ENCODE measurements at regions not wholly inside any gene's neighbourhood (a gene's known extent, or its start where the extent isn't known, plus 50 kb on each side); places are given as distances from the start of the nearest gene placed in this dataset.

- H2AFZ ChIP-seq (ENCODE audit: low read length) = no peak overlapping the region
- H4K20me1 ChIP-seq (ENCODE audit: insufficient read depth, low read depth, low read length) = no peaks in the 10 kb centered on the region
- no peaks in the 10 kb centered on the region for H3K9me2 ChIP-seq (replicated peaks; ENCODE audit: insufficient read depth, low read length)
- peaks cover 74% of the 10 kb centered on the region for H3K4me1 ChIP-seq (ENCODE audit: low read length)
- no peaks in the 10 kb centered on the region for H3K27me3 ChIP-seq (ENCODE audit: low read length)
- no peak for DNase-seq
- no peaks in the 10 kb centered on the region for H3K36me3 ChIP-seq (ENCODE audit: insufficient read depth, low read length)
- H3K4me3 ChIP-seq (ENCODE audit: low read length) = no peak overlapping the region
- H3K9me3 ChIP-seq (ENCODE audit: low read length) = no peaks in the 10 kb centered on the region
- peak overlapping the region; percentile 35 for H3K27ac ChIP-seq (ENCODE audit: low read length)
- H3K4me2 ChIP-seq (ENCODE audit: low read depth, low read length, poor library complexity, severe bottlenecking) = no peak overlapping the region
- H3K9ac ChIP-seq (ENCODE audit: low read length) = no peak overlapping the region
- H3K79me2 ChIP-seq (ENCODE audit: low read length) = peaks cover 64% of the 10 kb centered on the region
Measured at GRCh38 chr13:73873940-73874830, 260.0 kb downstream of the KLF12 start.

GRCh38 chr13:73872397-73872796 is 261.8 kb downstream of the KLF12 start:
- H3K27ac ChIP-seq (ENCODE audit: low read length) = peak overlapping the region; percentile 62
- no peaks in the 10 kb centered on the region for H3K27me3 ChIP-seq (ENCODE audit: low read length)
- no peak for DNase-seq
- no peaks in the 10 kb centered on the region for H4K20me1 ChIP-seq (ENCODE audit: insufficient read depth, low read depth, low read length)
- H3K79me2 ChIP-seq (ENCODE audit: low read length) = peaks cover 49% of the 10 kb centered on the region
- peaks cover 65% of the 10 kb centered on the region for H3K4me1 ChIP-seq (ENCODE audit: low read length)
- no peaks in the 10 kb centered on the region for H3K9me2 ChIP-seq (replicated peaks; ENCODE audit: insufficient read depth, low read length)
- no peak overlapping the region for H3K4me3 ChIP-seq (ENCODE audit: low read length)
- no peaks in the 10 kb centered on the region for H3K9me3 ChIP-seq (ENCODE audit: low read length)
- H2AFZ ChIP-seq (ENCODE audit: low read length) = no peak overlapping the region
- no peak overlapping the region for H3K9ac ChIP-seq (ENCODE audit: low read length)
- peak overlapping the region; percentile 20 for H3K4me2 ChIP-seq (ENCODE audit: low read depth, low read length, poor library complexity, severe bottlenecking)
- no peaks in the 10 kb centered on the region for H3K36me3 ChIP-seq (ENCODE audit: insufficient read depth, low read length)

GRCh38 chr13:73870970-73871935 is 263.0 kb downstream of the KLF12 start:
- H3K27ac ChIP-seq (ENCODE audit: low read length) = peak overlapping the region; percentile 44
- H3K27me3 ChIP-seq (ENCODE audit: low read length) = no peaks in the 10 kb centered on the region
- no peak overlapping the region for H3K9ac ChIP-seq (ENCODE audit: low read length)
- H3K4me1 ChIP-seq (ENCODE audit: low read length) = peaks cover 73% of the 10 kb centered on the region
- H2AFZ ChIP-seq (ENCODE audit: low read length) = no peak overlapping the region
- no peaks in the 10 kb centered on the region for H3K9me3 ChIP-seq (ENCODE audit: low read length)
- no peaks in the 10 kb centered on the region for H3K9me2 ChIP-seq (replicated peaks; ENCODE audit: insufficient read depth, low read length)
- peak overlapping the region; percentile 48 for H3K4me2 ChIP-seq (ENCODE audit: low read depth, low read length, poor library complexity, severe bottlenecking)
- H3K36me3 ChIP-seq (ENCODE audit: insufficient read depth, low read length) = no peaks in the 10 kb centered on the region
- DNase-seq = peak; percentile 76
- H3K4me3 ChIP-seq (ENCODE audit: low read length) = no peak overlapping the region
- H3K79me2 ChIP-seq (ENCODE audit: low read length) = peaks cover 48% of the 10 kb centered on the region
- H4K20me1 ChIP-seq (ENCODE audit: insufficient read depth, low read depth, low read length) = no peaks in the 10 kb centered on the region

GRCh38 chr13:73870036-73870741 is 264.0 kb downstream of the KLF12 start:
- peak overlapping the region; percentile 44 for H3K27ac ChIP-seq (ENCODE audit: low read length)

GRCh38 chr13:73865027-73865426 is 269.2 kb downstream of the KLF12 start:
- H3K9me2 ChIP-seq (replicated peaks; ENCODE audit: insufficient read depth, low read length) = no peaks in the 10 kb centered on the region
- no peaks in the 10 kb centered on the region for H3K27me3 ChIP-seq (ENCODE audit: low read length)
- H3K4me3 ChIP-seq (ENCODE audit: low read length) = no peak overlapping the region
- H3K27ac ChIP-seq (ENCODE audit: low read length) = peak overlapping the region; percentile 39
- peaks cover 75% of the 10 kb centered on the region for H3K4me1 ChIP-seq (ENCODE audit: low read length)
- H2AFZ ChIP-seq (ENCODE audit: low read length) = no peak overlapping the region
- peak overlapping the region; percentile 43 for H3K4me2 ChIP-seq (ENCODE audit: low read depth, low read length, poor library complexity, severe bottlenecking)
- H3K9ac ChIP-seq (ENCODE audit: low read length) = 0 out of 2 replicates have a peak overlapping the region, but pooled peaks have one; percentile 3
- peaks cover 68% of the 10 kb centered on the region for H3K79me2 ChIP-seq (ENCODE audit: low read length)
- no peaks in the 10 kb centered on the region for H3K36me3 ChIP-seq (ENCODE audit: insufficient read depth, low read length)
- H3K9me3 ChIP-seq (ENCODE audit: low read length) = no peaks in the 10 kb centered on the region
- no peak for DNase-seq
- no peaks in the 10 kb centered on the region for H4K20me1 ChIP-seq (ENCODE audit: insufficient read depth, low read depth, low read length)

More at GRCh38 chr13:73870036-73870741, 264.0 kb downstream of the KLF12 start:
- Histone ChIP-seq H3K4me3 (ENCODE audit: low read length) (no peak overlapping the region), H4K20me1 (ENCODE audit: insufficient read depth, low read depth, low read length) (no peaks in the 10 kb centered on the region), H3K4me1 (ENCODE audit: low read length) (peaks cover 73% of the 10 kb centered on the region), H3K9me3 (ENCODE audit: low read length) (no peaks in the 10 kb centered on the region), H3K27me3 (ENCODE audit: low read length) (no peaks in the 10 kb centered on the region), H3K36me3 (ENCODE audit: insufficient read depth, low read length) (no peaks in the 10 kb centered on the region), H3K9me2 (replicated peaks; ENCODE audit: insufficient read depth, low read length) (no peaks in the 10 kb centered on the region), H3K4me2 (ENCODE audit: low read depth, low read length, poor library complexity, severe bottlenecking) (no peak overlapping the region), H3K79me2 (ENCODE audit: low read length) (peaks cover 50% of the 10 kb centered on the region), H3K9ac (ENCODE audit: low read length) (no peak overlapping the region), H2AFZ (ENCODE audit: low read length) (no peak overlapping the region)
- no peak for DNase-seq

GRCh38 chr13:73861136-73861535 is 273.1 kb downstream of the KLF12 start:
- Histone ChIP-seq H2AFZ (ENCODE audit: low read length) (no peak overlapping the region), H3K27ac (ENCODE audit: low read length) (peak overlapping the region; percentile 84), H3K9ac (ENCODE audit: low read length) (peak overlapping the region; percentile 27; the same call in 1 of the 2 replicates), H3K79me2 (ENCODE audit: low read length) (peaks cover 67% of the 10 kb centered on the region), H3K9me3 (ENCODE audit: low read length) (no peaks in the 10 kb centered on the region), H4K20me1 (ENCODE audit: insufficient read depth, low read depth, low read length) (no peaks in the 10 kb centered on the region), H3K4me1 (ENCODE audit: low read length) (peaks cover 92% of the 10 kb centered on the region), H3K4me3 (ENCODE audit: low read length) (no peak overlapping the region), H3K4me2 (ENCODE audit: low read depth, low read length, poor library complexity, severe bottlenecking) (peak overlapping the region; percentile 60), H3K36me3 (ENCODE audit: insufficient read depth, low read length) (no peaks in the 10 kb centered on the region), H3K27me3 (ENCODE audit: low read length) (no peaks in the 10 kb centered on the region), H3K9me2 (replicated peaks; ENCODE audit: insufficient read depth, low read length) (no peaks in the 10 kb centered on the region)
- DNase-seq = no peak

GRCh38 chr13:73860501-73860900 is 273.7 kb downstream of the KLF12 start:
- Histone ChIP-seq H3K9me2 (replicated peaks; ENCODE audit: insufficient read depth, low read length) (no peaks in the 10 kb centered on the region), H4K20me1 (ENCODE audit: insufficient read depth, low read depth, low read length) (no peaks in the 10 kb centered on the region), H3K4me1 (ENCODE audit: low read length) (peaks cover 86% of the 10 kb centered on the region), H3K36me3 (ENCODE audit: insufficient read depth, low read length) (no peaks in the 10 kb centered on the region), H3K4me2 (ENCODE audit: low read depth, low read length, poor library complexity, severe bottlenecking) (peak overlapping the region; percentile 60), H3K9me3 (ENCODE audit: low read length) (no peaks in the 10 kb centered on the region), H3K9ac (ENCODE audit: low read length) (peak overlapping the region; percentile 44), H3K4me3 (ENCODE audit: low read length) (no peak overlapping the region), H3K27ac (ENCODE audit: low read length) (peak overlapping the region; percentile 84), H2AFZ (ENCODE audit: low read length) (no peak overlapping the region), H3K79me2 (ENCODE audit: low read length) (peaks cover 63% of the 10 kb centered on the region), H3K27me3 (ENCODE audit: low read length) (no peaks in the 10 kb centered on the region)
- DNase-seq = no peak
